H1 (cell line): ENCODE measurements at regions not wholly inside any gene's neighbourhood (a gene's known extent, or its start where the extent isn't known, plus 50 kb on each side); places are given as distances from the start of the nearest gene placed in this dataset.

Experiments used
- CTBP2 ChIP-seq: IDR thresholded peaks from 2 replicates; pipeline ENCODE4 v1.7.0; 2011; ENCODE audit warnings: borderline replicate concordance, mild to moderate bottlenecking, moderate library complexity, mixed read lengths, low read length; ENCODE audit not compliant: insufficient read depth, insufficient read length
- SAP30 ChIP-seq: fragments of 300-600 bp; sonication (generic); IDR thresholded peaks from 2 replicates; pipeline ENCODE4 v1.7.1; 2012; ENCODE audit warnings: low read length, moderate library complexity, mild to moderate bottlenecking, inconsistent platforms; ENCODE audit not compliant: insufficient read depth, insufficient replicate concordance

DNA sequence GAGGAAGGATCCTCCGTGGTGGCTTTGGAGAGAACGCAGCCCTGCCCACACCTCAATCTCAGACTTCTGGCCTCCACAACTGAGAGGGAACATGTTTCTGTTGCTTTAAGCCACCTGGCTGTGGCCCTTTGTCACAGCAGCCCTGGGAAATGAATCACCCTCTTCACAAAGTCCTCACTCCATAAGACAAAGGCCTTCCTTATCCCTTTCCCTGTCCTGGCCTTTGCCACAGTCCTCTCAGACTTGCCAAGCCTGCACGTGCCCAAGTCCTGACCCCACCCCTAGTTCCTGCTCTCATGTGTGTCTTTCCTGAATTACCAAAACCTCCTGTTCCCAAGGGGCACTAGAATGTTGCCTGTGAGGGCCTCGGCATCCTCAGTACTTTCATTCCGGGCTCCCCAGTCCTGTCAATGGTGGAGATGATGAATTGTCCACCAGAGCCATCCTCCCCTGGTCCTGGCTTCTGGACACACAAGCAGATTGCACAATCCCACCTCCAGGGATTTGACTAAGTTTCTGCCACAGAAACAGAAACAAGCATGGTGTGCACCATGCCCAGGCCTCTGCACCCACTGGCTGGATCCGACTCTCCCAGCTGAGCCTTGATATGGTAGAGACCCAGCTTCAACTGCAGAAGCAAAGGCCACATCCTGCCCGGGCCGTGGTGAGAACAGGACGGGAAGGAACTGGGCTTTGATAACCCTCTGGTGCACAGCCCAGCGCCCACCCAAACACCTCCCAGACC, 232.6 kb upstream of the PDE10A start (continued):
- no peak for TF ChIP-seq SAP30
- TF ChIP-seq CTBP2: no peak
